Fibroblast of the aortic adventitia (primary cell): ENCODE measurements at regions not wholly inside any gene's neighbourhood (a gene's known extent, or its start where the extent isn't known, plus 50 kb on each side); places are given as distances from the start of the nearest gene placed in this dataset.

ENCODE experiments used
- DNase-seq: peaks from one replicate; pipeline ENCODE4 v3.0.0-alpha.2; 2010; ENCODE audit warnings: low read depth
- H3K4me3 ChIP-seq: 2 replicates; pipeline ENCODE4 v1.5.1; 2011; ENCODE audit warnings: low read depth, mild to moderate bottlenecking, control low read depth, low read length, moderate library complexity
- CTCF ChIP-seq: IDR thresholded peaks from 2 replicates; pipeline ENCODE4 v1.5.1; 2011; ENCODE audit warnings: mild to moderate bottlenecking, low read length, control low read depth, inconsistent platforms; ENCODE audit not compliant: insufficient read depth

- no peak overlapping the region for H3K4me3 ChIP-seq
- DNase-seq, result no peak
- TF ChIP-seq CTCF, result no peak
Observed at GRCh38 chr1:234936612-234937389, 191.8 kb downstream of the TOMM20 start.

- TF ChIP-seq CTCF, result no peak
Observed at GRCh38 chr1:234934611-234935033, 194.0 kb downstream of the TOMM20 start.

GRCh38 chr1:234933475-234933874, 195.2 kb downstream of the TOMM20 start:
- DNase-seq, result peak; percentile 65
- H3K4me3 ChIP-seq, result no peak overlapping the region
- no peak for TF ChIP-seq CTCF

More at GRCh38 chr1:234934611-234935033, 194.0 kb downstream of the TOMM20 start:
- peak; percentile 42 for DNase-seq
- no peak overlapping the region for H3K4me3 ChIP-seq

- DNase-seq, result no peak
- H3K4me3 ChIP-seq, result no peak overlapping the region
- TF ChIP-seq CTCF, result no peak
Observed at GRCh38 chr1:234932511-234933430, 195.9 kb downstream of the TOMM20 start.

- no peak overlapping the region for H3K4me3 ChIP-seq
- no peak for TF ChIP-seq CTCF
Observed at GRCh38 chr1:234932106-234932505, 196.5 kb downstream of the TOMM20 start.

GRCh38 chr1:234931404-234931973, 197.1 kb downstream of the TOMM20 start:
- no peak for TF ChIP-seq CTCF
- H3K4me3 ChIP-seq, result no peak overlapping the region
- DNase-seq, result no peak

More at GRCh38 chr1:234932106-234932505, 196.5 kb downstream of the TOMM20 start:
- DNase-seq, result no peak
